ENCODE measurements at regions not wholly inside any gene's neighbourhood (a gene's known extent, or its start where the extent isn't known, plus 50 kb on each side); places are given as distances from the start of the nearest gene placed in this dataset.

DNA sequence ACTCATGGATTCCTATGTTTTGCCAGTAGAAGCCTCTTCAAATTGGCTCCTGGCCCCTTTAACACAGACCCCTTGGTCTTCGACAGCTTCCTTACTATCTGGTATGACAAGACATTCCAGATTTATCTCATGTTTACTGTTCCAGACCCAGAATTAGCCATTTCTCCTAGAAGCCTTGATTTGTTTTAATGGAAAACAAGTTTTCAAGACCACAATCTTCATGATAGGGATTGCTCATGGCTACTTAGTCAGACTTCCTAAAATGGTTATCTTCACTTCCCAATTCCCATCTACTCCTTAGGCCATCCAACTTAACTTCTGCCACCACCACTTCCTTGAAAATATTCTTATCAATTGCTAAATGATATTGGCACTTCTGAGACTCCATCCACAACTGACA, 63.2 kb downstream of the TTC32 start:
- TF ChIP-seq CTCF (IDR thresholded peaks at IDR 0.05) (no peak), EZH2 (IDR thresholded peaks at IDR 0.05; ENCODE audit: borderline replicate concordance, insufficient read depth, low read depth, low read length, poor library complexity, severe bottlenecking) (no peak)

All from B cell (primary cell).